RPMI8226 (cell line): ENCODE measurements at regions not wholly inside any gene's neighbourhood (a gene's known extent, or its start where the extent isn't known, plus 50 kb on each side); places are given as distances from the start of the nearest gene placed in this dataset.

Source experiments
- DNase-seq: peaks from one replicate; pipeline ENCODE4 v3.0.0-alpha.2; 2015

GRCh38 chr2:206368484-206368883 lies 74.8 kb upstream of the ADAM23 start:
- DNase-seq = no peak

GRCh38 chr2:206368933-206369569 lies 74.3 kb upstream of the ADAM23 start:
- DNase-seq = no peak

GRCh38 chr2:206375956-206376355 lies 67.4 kb upstream of the ADAM23 start:
- DNase-seq = no peak

GRCh38 chr2:206378835-206379234 lies 64.5 kb upstream of the ADAM23 start:
- no peak for DNase-seq

GRCh38 chr2:206379266-206379665 lies 64.1 kb upstream of the ADAM23 start:
- DNase-seq = no peak

GRCh38 chr2:206379886-206380285 lies 63.4 kb upstream of the ADAM23 start:
- DNase-seq = no peak

GRCh38 chr2:206381881-206382280 lies 61.5 kb upstream of the ADAM23 start:
- no peak for DNase-seq

- DNase-seq = no peak
These were observed 59.7 kb upstream of the ADAM23 start for GRCh38 chr2:206383669-206384068.

GRCh38 chr2:206387808-206388207 lies 55.5 kb upstream of the ADAM23 start:
- no peak for DNase-seq

GRCh38 chr2:206388698-206389097 lies 54.6 kb upstream of the ADAM23 start:
- no peak for DNase-seq

GRCh38 chr2:206389164-206389563 lies 54.2 kb upstream of the ADAM23 start:
- DNase-seq = no peak

- no peak for DNase-seq
These were observed 53.2 kb upstream of the ADAM23 start for GRCh38 chr2:206390181-206390580.

GRCh38 chr2:206392118-206392517 lies 51.2 kb upstream of the ADAM23 start:
- peak; percentile 68 for DNase-seq
